ENCODE measurements at regions not wholly inside any gene's neighbourhood (a gene's known extent, or its start where the extent isn't known, plus 50 kb on each side); places are given as distances from the start of the nearest gene placed in this dataset.

GRCh38 chr9:102253099-102253498 is 514.7 kb upstream of the GRIN3A start:
- 82% methylated on average over 2 of the region's 3 CpGs for WGBS
- no peak overlapping the region for H3K4me3 ChIP-seq (ENCODE audit: insufficient read depth in 1 of 2, low read depth in 1 of 2, low read length in 2 of 2)
- peaks cover 4% of the 10 kb centered on the region for H3K9me3 ChIP-seq (ENCODE audit: control insufficient read depth, low read length)
- no peak overlapping the region for H3K27ac ChIP-seq (ENCODE audit: low read length, poor library complexity, severe bottlenecking)
- H3K4me1 ChIP-seq (ENCODE audit: control insufficient read depth, insufficient read depth, low read depth, low read length) = no peaks in the 10 kb centered on the region
- no peak overlapping the region for H3K9ac ChIP-seq (ENCODE audit: low read length)
- no peak overlapping the region for H2AFZ ChIP-seq (ENCODE audit: low read depth, low read length)
- H3K14ac ChIP-seq (ENCODE audit: low read length in 2 of 2) = no peak overlapping the region
- H3K23ac ChIP-seq (ENCODE audit: low read length in 2 of 2) = no peak overlapping the region
- no peak overlapping the region for H4K91ac ChIP-seq (ENCODE audit: low read length)
- no peak overlapping the region for H2BK5ac ChIP-seq (ENCODE audit: low read depth, low read length, poor library complexity, severe bottlenecking)
- no peaks in the 10 kb centered on the region for H3K27me3 ChIP-seq (ENCODE audit: control insufficient read depth in 1 of 2, insufficient read depth in 1 of 2, low read length in 2 of 2)
- H2AK5ac ChIP-seq (ENCODE audit: low read length, severe bottlenecking) = no peak overlapping the region
- H3K79me1 ChIP-seq (replicated peaks; ENCODE audit: low read length, poor library complexity, severe bottlenecking) = no peaks in the 10 kb centered on the region
- no peaks in the 10 kb centered on the region for H3K36me3 ChIP-seq (ENCODE audit: control insufficient read depth in 1 of 2, insufficient read depth in 2 of 2, low read depth in 1 of 2, low read length in 2 of 2)
- no peak overlapping the region for H3K4me2 ChIP-seq (ENCODE audit: low read length, poor library complexity, severe bottlenecking)
- no peak overlapping the region for H3K4ac ChIP-seq (ENCODE audit: low read depth in 1 of 2, low read length in 2 of 2)
- H2BK15ac ChIP-seq (ENCODE audit: low read depth, poor library complexity, severe bottlenecking) = no peak overlapping the region
- no peak overlapping the region for H2BK120ac ChIP-seq (ENCODE audit: low read depth, low read length)
- no peak overlapping the region for H4K8ac ChIP-seq (ENCODE audit: low read length)
- H3K18ac ChIP-seq (ENCODE audit: low read depth in 1 of 2, low read length in 2 of 2) = no peak overlapping the region
- no peak for DNase-seq
- H2BK12ac ChIP-seq (ENCODE audit: low read length in 2 of 2) = no peak overlapping the region

GRCh38 chr9:102244916-102245315 is 506.5 kb upstream of the GRIN3A start:
- Histone ChIP-seq H3K18ac (ENCODE audit: low read depth in 1 of 2, low read length in 2 of 2) (no peak overlapping the region), H2BK120ac (ENCODE audit: low read depth, low read length) (no peak overlapping the region), H3K4me2 (ENCODE audit: low read length, poor library complexity, severe bottlenecking) (no peak overlapping the region), H3K4ac (ENCODE audit: low read depth in 1 of 2, low read length in 2 of 2) (no peak overlapping the region), H3K27ac (ENCODE audit: low read length, poor library complexity, severe bottlenecking) (no peak overlapping the region), H3K4me1 (ENCODE audit: control insufficient read depth, insufficient read depth, low read depth, low read length) (no peaks in the 10 kb centered on the region), H3K79me1 (replicated peaks; ENCODE audit: low read length, poor library complexity, severe bottlenecking) (no peaks in the 10 kb centered on the region), H3K9me3 (ENCODE audit: control insufficient read depth, low read length) (peaks cover 4% of the 10 kb centered on the region), H3K23ac (ENCODE audit: low read length in 2 of 2) (no peak overlapping the region), H3K9ac (ENCODE audit: low read length) (no peak overlapping the region), H3K36me3 (ENCODE audit: control insufficient read depth in 1 of 2, insufficient read depth in 2 of 2, low read depth in 1 of 2, low read length in 2 of 2) (no peaks in the 10 kb centered on the region), H4K8ac (ENCODE audit: low read length) (no peak overlapping the region), H2BK5ac (ENCODE audit: low read depth, low read length, poor library complexity, severe bottlenecking) (no peak overlapping the region), H4K91ac (ENCODE audit: low read length) (no peak overlapping the region), H2BK15ac (ENCODE audit: low read depth, poor library complexity, severe bottlenecking) (no peak overlapping the region), H3K4me3 (ENCODE audit: insufficient read depth in 1 of 2, low read depth in 1 of 2, low read length in 2 of 2) (no peak overlapping the region), H3K27me3 (ENCODE audit: control insufficient read depth in 1 of 2, insufficient read depth in 1 of 2, low read length in 2 of 2) (no peaks in the 10 kb centered on the region), H2AFZ (ENCODE audit: low read depth, low read length) (no peak overlapping the region), H2BK12ac (ENCODE audit: low read length in 2 of 2) (no peak overlapping the region), H3K14ac (ENCODE audit: low read length in 2 of 2) (no peak overlapping the region), H2AK5ac (ENCODE audit: low read length, severe bottlenecking) (no peak overlapping the region)
- WGBS = 86% methylated on average over 4 of the region's 4 CpGs
- DNase-seq = no peak

GRCh38 chr9:102237520-102237919 is 499.1 kb upstream of the GRIN3A start:
- H3K4me3 ChIP-seq (ENCODE audit: insufficient read depth in 1 of 2, low read depth in 1 of 2, low read length in 2 of 2) = no peak overlapping the region
- no peak overlapping the region for H4K91ac ChIP-seq (ENCODE audit: low read length)
- H2AFZ ChIP-seq (ENCODE audit: low read depth, low read length) = no peak overlapping the region
- WGBS = 91% methylated on average over 4 of the region's 4 CpGs
- H3K27ac ChIP-seq (ENCODE audit: low read length, poor library complexity, severe bottlenecking) = no peak overlapping the region
- H2BK15ac ChIP-seq (ENCODE audit: low read depth, poor library complexity, severe bottlenecking) = no peak overlapping the region
- no peak overlapping the region for H3K14ac ChIP-seq (ENCODE audit: low read length in 2 of 2)
- no peak overlapping the region for H2BK120ac ChIP-seq (ENCODE audit: low read depth, low read length)
- no peak overlapping the region for H3K4me2 ChIP-seq (ENCODE audit: low read length, poor library complexity, severe bottlenecking)
- no peak overlapping the region for H2AK5ac ChIP-seq (ENCODE audit: low read length, severe bottlenecking)
- H3K27me3 ChIP-seq (ENCODE audit: control insufficient read depth in 1 of 2, insufficient read depth in 1 of 2, low read length in 2 of 2) = no peaks in the 10 kb centered on the region
- no peaks in the 10 kb centered on the region for H3K9me3 ChIP-seq (ENCODE audit: control insufficient read depth, low read length)
- no peaks in the 10 kb centered on the region for H3K36me3 ChIP-seq (ENCODE audit: control insufficient read depth in 1 of 2, insufficient read depth in 2 of 2, low read depth in 1 of 2, low read length in 2 of 2)
- no peak for DNase-seq
- H3K4me1 ChIP-seq (ENCODE audit: control insufficient read depth, insufficient read depth, low read depth, low read length) = no peaks in the 10 kb centered on the region
- no peak overlapping the region for H2BK5ac ChIP-seq (ENCODE audit: low read depth, low read length, poor library complexity, severe bottlenecking)
- H4K8ac ChIP-seq (ENCODE audit: low read length) = no peak overlapping the region
- no peak overlapping the region for H2BK12ac ChIP-seq (ENCODE audit: low read length in 2 of 2)
- no peak overlapping the region for H3K9ac ChIP-seq (ENCODE audit: low read length)
- H3K4ac ChIP-seq (ENCODE audit: low read depth in 1 of 2, low read length in 2 of 2) = no peak overlapping the region
- no peaks in the 10 kb centered on the region for H3K79me1 ChIP-seq (replicated peaks; ENCODE audit: low read length, poor library complexity, severe bottlenecking)
- H3K18ac ChIP-seq (ENCODE audit: low read depth in 1 of 2, low read length in 2 of 2) = no peak overlapping the region
- no peak overlapping the region for H3K23ac ChIP-seq (ENCODE audit: low read length in 2 of 2)

- H3K27ac ChIP-seq (ENCODE audit: low read length, poor library complexity, severe bottlenecking) = no peak overlapping the region
- H3K4me1 ChIP-seq (ENCODE audit: control insufficient read depth, insufficient read depth, low read depth, low read length) = no peaks in the 10 kb centered on the region
- H3K79me1 ChIP-seq (replicated peaks; ENCODE audit: low read length, poor library complexity, severe bottlenecking) = no peaks in the 10 kb centered on the region
- H4K91ac ChIP-seq (ENCODE audit: low read length) = no peak overlapping the region
- H2BK120ac ChIP-seq (ENCODE audit: low read depth, low read length) = no peak overlapping the region
- no peak overlapping the region for H3K18ac ChIP-seq (ENCODE audit: low read depth in 1 of 2, low read length in 2 of 2)
- no peak overlapping the region for H2BK12ac ChIP-seq (ENCODE audit: low read length in 2 of 2)
- H2BK15ac ChIP-seq (ENCODE audit: low read depth, poor library complexity, severe bottlenecking) = no peak overlapping the region
- H3K23ac ChIP-seq (ENCODE audit: low read length in 2 of 2) = no peak overlapping the region
- DNase-seq = no peak
- H3K9ac ChIP-seq (ENCODE audit: low read length) = no peak overlapping the region
- H3K4me3 ChIP-seq (ENCODE audit: insufficient read depth in 1 of 2, low read depth in 1 of 2, low read length in 2 of 2) = no peak overlapping the region
- no peak overlapping the region for H4K8ac ChIP-seq (ENCODE audit: low read length)
- H3K4me2 ChIP-seq (ENCODE audit: low read length, poor library complexity, severe bottlenecking) = no peak overlapping the region
- no peaks in the 10 kb centered on the region for H3K27me3 ChIP-seq (ENCODE audit: control insufficient read depth in 1 of 2, insufficient read depth in 1 of 2, low read length in 2 of 2)
- H2BK5ac ChIP-seq (ENCODE audit: low read depth, low read length, poor library complexity, severe bottlenecking) = no peak overlapping the region
- no peaks in the 10 kb centered on the region for H3K9me3 ChIP-seq (ENCODE audit: control insufficient read depth, low read length)
- no peak overlapping the region for H3K14ac ChIP-seq (ENCODE audit: low read length in 2 of 2)
- no peak overlapping the region for H3K4ac ChIP-seq (ENCODE audit: low read depth in 1 of 2, low read length in 2 of 2)
- H2AK5ac ChIP-seq (ENCODE audit: low read length, severe bottlenecking) = no peak overlapping the region
- WGBS = 24% methylated on average over 1 of the region's 1 CpG
- H3K36me3 ChIP-seq (ENCODE audit: control insufficient read depth in 1 of 2, insufficient read depth in 2 of 2, low read depth in 1 of 2, low read length in 2 of 2) = no peaks in the 10 kb centered on the region
- H2AFZ ChIP-seq (ENCODE audit: low read depth, low read length) = no peak overlapping the region
Observed at GRCh38 chr9:102237094-102237493, 498.6 kb upstream of the GRIN3A start.
